ENCODE measurements at regions not wholly inside any gene's neighbourhood (a gene's known extent, or its start where the extent isn't known, plus 50 kb on each side); places are given as distances from the start of the nearest gene placed in this dataset.

DNA sequence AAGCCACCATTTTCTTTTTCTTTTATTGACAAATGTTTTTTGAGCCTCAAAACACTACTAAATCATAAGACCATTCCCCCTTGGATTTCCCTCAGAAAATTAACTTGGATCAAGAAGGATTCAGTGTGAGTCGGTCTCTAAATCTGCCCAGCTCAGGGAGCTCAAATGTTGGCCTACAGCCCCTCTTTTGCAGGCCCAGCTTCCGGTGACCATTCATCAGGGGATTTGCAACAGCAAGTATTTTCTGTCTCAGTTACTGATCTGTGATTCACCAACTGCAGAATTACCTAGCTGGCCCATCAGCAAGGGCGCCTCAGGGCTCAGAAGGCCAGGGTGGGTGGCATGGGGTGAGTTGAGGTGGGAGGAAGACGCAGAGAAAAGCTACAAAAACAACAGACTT, 318.1 kb downstream of the CDC5L start:
- ATAC-seq (no peak), DNase-seq (no peak)
- no peaks in the 10 kb centered on the region for H3K36me3 ChIP-seq (ENCODE audit: low read depth)
- TF ChIP-seq CTCF (IDR thresholded peaks at IDR 0.05) = no peak
- H3K4me1 ChIP-seq (ENCODE audit: low read depth) = no peaks in the 10 kb centered on the region
- no peak overlapping the region for H3K4me3 ChIP-seq
- intact Hi-C loops (cut with DNase I, micrococcal nuclease) = no loop called here
- no peaks in the 10 kb centered on the region for H3K9me3 ChIP-seq

DNA sequence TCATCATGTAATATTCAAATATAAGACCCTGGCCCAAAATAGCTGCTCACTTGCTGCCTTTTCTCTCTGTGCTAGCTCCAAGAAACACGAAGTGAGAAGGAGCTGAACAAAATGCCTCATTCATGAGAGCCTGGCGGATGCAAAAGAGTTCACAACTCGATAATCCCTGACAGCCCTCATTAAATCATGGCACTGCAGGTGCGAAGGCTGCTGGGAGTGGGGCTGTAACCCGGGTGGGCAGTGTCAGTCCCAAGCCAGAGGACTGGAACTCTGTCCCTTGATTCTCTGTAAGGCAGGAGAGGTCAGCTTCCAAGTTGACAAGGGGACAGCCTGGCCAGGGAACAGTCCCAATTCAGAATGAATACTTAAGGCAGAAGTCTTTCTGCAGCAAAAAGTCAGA, 318.5 kb downstream of the CDC5L start:
- intact Hi-C loops (cut with DNase I, micrococcal nuclease) = no loop called here
- H3K9me3 ChIP-seq = no peaks in the 10 kb centered on the region
- H3K36me3 ChIP-seq (ENCODE audit: low read depth) = no peaks in the 10 kb centered on the region
- no peak for ATAC-seq
- TF ChIP-seq CTCF (IDR thresholded peaks at IDR 0.05) = no peak
- H3K4me1 ChIP-seq (ENCODE audit: low read depth) = no peaks in the 10 kb centered on the region
- DNase-seq = no peak
- H3K4me3 ChIP-seq = no peak overlapping the region

GRCh38 chr6:44708208-44708607, 320.7 kb downstream of the CDC5L start:
- Histone ChIP-seq H3K4me3 (no peak overlapping the region), H3K36me3 (ENCODE audit: low read depth) (no peaks in the 10 kb centered on the region), H3K4me1 (ENCODE audit: low read depth) (no peaks in the 10 kb centered on the region), H3K9me3 (no peaks in the 10 kb centered on the region)
- intact Hi-C loops (cut with DNase I, micrococcal nuclease) = no loop called here
- no peak for TF ChIP-seq CTCF (IDR thresholded peaks at IDR 0.05)
- ATAC-seq = no peak
- no peak for DNase-seq

DNA sequence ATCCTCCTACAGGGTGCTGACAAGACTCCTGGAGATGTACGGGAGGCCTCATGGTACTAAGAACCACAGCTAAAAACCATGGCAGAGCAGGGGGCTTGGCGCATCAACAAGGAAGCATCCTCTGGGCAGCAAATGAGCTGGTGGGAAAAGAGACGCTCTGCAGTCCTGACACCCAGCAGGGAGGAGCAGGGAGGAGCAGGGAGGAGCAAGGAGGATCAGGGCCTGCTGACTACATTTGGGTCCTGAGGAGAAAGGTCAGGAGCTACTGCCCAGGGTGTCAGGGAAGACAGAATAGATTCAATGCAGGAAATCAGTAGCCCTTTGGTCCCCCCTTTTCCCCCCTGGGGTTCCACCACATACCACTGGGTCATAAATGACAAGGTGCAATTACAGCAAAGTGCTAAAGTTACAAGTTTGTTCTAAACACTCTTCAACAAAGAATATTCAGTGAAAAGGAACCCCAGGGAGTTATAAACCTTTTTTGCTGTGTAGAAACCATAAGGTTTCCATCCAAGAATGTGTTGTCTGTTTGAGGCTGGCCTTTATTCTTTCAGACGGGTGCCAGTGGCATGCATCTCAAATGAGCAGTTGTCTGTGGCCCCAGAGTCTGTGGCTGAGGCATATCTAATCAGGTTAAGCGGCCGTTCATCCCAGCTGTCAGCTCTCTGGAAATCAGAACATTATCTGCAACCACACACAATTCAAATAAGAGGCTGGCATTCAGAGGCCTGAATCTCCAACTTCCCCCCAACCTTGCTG, 325.0 kb downstream of the CDC5L start:
- intact Hi-C loops (cut with DNase I, micrococcal nuclease) = no loop called here
- H3K4me1 ChIP-seq (ENCODE audit: low read depth) = no peaks in the 10 kb centered on the region
- ATAC-seq (no peak), DNase-seq (no peak)
- H3K9me3 ChIP-seq = no peaks in the 10 kb centered on the region
- H3K4me3 ChIP-seq = no peak overlapping the region
- TF ChIP-seq CTCF (IDR thresholded peaks at IDR 0.05) = no peak
- H3K36me3 ChIP-seq (ENCODE audit: low read depth) = no peaks in the 10 kb centered on the region

GRCh38 chr6:44715188-44715587, 327.7 kb downstream of the CDC5L start:
- no peaks in the 10 kb centered on the region for H3K9me3 ChIP-seq
- no peak for TF ChIP-seq CTCF (IDR thresholded peaks at IDR 0.05)
- H3K4me1 ChIP-seq (ENCODE audit: low read depth) = no peaks in the 10 kb centered on the region
- intact Hi-C loops (cut with DNase I, micrococcal nuclease) = no loop called here
- DNase-seq (no peak), ATAC-seq (no peak)
- H3K4me3 ChIP-seq = no peak overlapping the region
- H3K36me3 ChIP-seq (ENCODE audit: low read depth) = no peaks in the 10 kb centered on the region

- ATAC-seq = no peak
- Histone ChIP-seq H3K4me1 (ENCODE audit: low read depth) (no peaks in the 10 kb centered on the region), H3K36me3 (ENCODE audit: low read depth) (no peaks in the 10 kb centered on the region), H3K9me3 (no peaks in the 10 kb centered on the region), H3K4me3 (no peak overlapping the region)
- DNase-seq = no peak
- intact Hi-C loops (cut with DNase I, micrococcal nuclease) = no loop called here
- TF ChIP-seq CTCF (IDR thresholded peaks at IDR 0.05) = no peak
These were observed 328.4 kb downstream of the CDC5L start for GRCh38 chr6:44715925-44716324.

Measured in mucosa of descending colon (tissue), 3 donors.